SK-N-SH (cell line): ENCODE measurements at regions not wholly inside any gene's neighbourhood (a gene's known extent, or its start where the extent isn't known, plus 50 kb on each side); places are given as distances from the start of the nearest gene placed in this dataset.
A peak's percentile ranks its signal among the peaks of the same experiment; 100 is the strongest.
"Not testable (repeated sequence)": the region's sequence is repeated elsewhere in the genome, so short reads cannot be mapped to it uniquely, and the experiment has no call there.

ENCODE experiments used
- CTCF ChIA-PET: fragments of 300-600, 350-600 bp; formaldehyde crosslinking; extraction: SDS; loops from one replicate; lab custom pipeline; 2021; lab: Yijun Ruan, JAX
- POLR2A ChIA-PET: fragments of 350-600 bp; sonication (Branson Sonifier 250); formaldehyde crosslinking; extraction: SDS; loops from one replicate; lab custom pipeline; 2020; ENCODE audit warnings: antibody characterized with exemption, inconsistent platforms; lab: Yijun Ruan, JAX
- DNase-seq: peaks from one replicate; pipeline ENCODE4 v3.0.0; 2012
- H2AFZ ChIP-seq: fragments of 200-600 bp; sonication (generic); 2 replicates; pipeline ENCODE4 v1.8.1; 2016; ENCODE audit warnings: antibody characterized with exemption, mild to moderate bottlenecking, low read depth
- H3F3A ChIP-seq: fragments of 200-600 bp; sonication (generic); replicated peaks from 2 replicates; pipeline ENCODE3; 2016; ENCODE audit warnings: antibody characterized with exemption, mild to moderate bottlenecking; ENCODE audit not compliant: insufficient read depth
- H3K27ac ChIP-seq, 2 experiments: fragments of 200-500 bp in 1 of 2; fragments of 200-600 bp in 1 of 2; sonication (Bioruptor generic) in 1 of 2; sonication (generic), shearing (Covaris generic) in 1 of 2; 2 replicates each; pipeline versions ENCODE4 v1.5.1 to v1.6.1; 2014 to 2016; ENCODE audit warnings: low read depth in 2 of 2, inconsistent platforms in 1 of 2, low read length in 1 of 2, mild to moderate bottlenecking in 1 of 2, mixed read lengths in 1 of 2
- H3K27me3 ChIP-seq: fragments of 200-600 bp; sonication (generic), shearing (Covaris generic); 2 replicates; pipeline ENCODE4 v1.6.1; 2016; ENCODE audit warnings: mixed run types; ENCODE audit not compliant: insufficient read depth
- H3K36me3 ChIP-seq, 2 experiments: fragments of 200-500 bp in 1 of 2; fragments of 200-600 bp in 1 of 2; sonication (Bioruptor generic) in 1 of 2; sonication (generic) in 1 of 2; replicated peaks in 1 of 2; 2 replicates each; pipeline versions ENCODE3 to v1.5.1; 2014 to 2016; ENCODE audit warnings: low read length in 1 of 2, mild to moderate bottlenecking in 1 of 2; ENCODE audit not compliant: insufficient read depth in 2 of 2, control insufficient read depth in 1 of 2
- H3K4me1 ChIP-seq, 2 experiments: fragments of 200-500 bp in 1 of 2; fragments of 200-600 bp in 1 of 2; sonication (Bioruptor generic) in 1 of 2; sonication (generic), shearing (Covaris generic) in 1 of 2; 2 replicates each; pipeline versions ENCODE4 v1.5.1 to v1.6.1; 2014 to 2016; ENCODE audit warnings: low read depth in 1 of 2, low read length in 1 of 2, mixed run types in 1 of 2; ENCODE audit not compliant: insufficient read depth in 2 of 2, control insufficient read depth in 1 of 2
- H3K4me2 ChIP-seq: fragments of 200-600 bp; sonication (generic), shearing (Covaris generic); 2 replicates; pipeline ENCODE4 v1.6.1; 2017; ENCODE audit warnings: mixed run types
- H3K4me3 ChIP-seq, 2 experiments: fragments of 200-500 bp in 1 of 2; fragments of 200-600 bp in 1 of 2; sonication (Bioruptor generic) in 1 of 2; sonication (generic), shearing (Covaris generic) in 1 of 2; 2 replicates each; pipeline versions ENCODE4 v1.5.1 to v1.8.1; 2014 to 2016; ENCODE audit warnings: low read depth in 2 of 2, inconsistent platforms in 1 of 2, low read length in 1 of 2, mild to moderate bottlenecking in 1 of 2, mixed read lengths in 1 of 2, moderate library complexity in 1 of 2
- H3K79me2 ChIP-seq: fragments of 200-600 bp; sonication (generic); 2 replicates; pipeline ENCODE4 v1.8.1; 2017; ENCODE audit warnings: mild to moderate bottlenecking; ENCODE audit not compliant: insufficient read depth
- H3K9ac ChIP-seq: fragments of 200-600 bp; sonication (generic); 2 replicates; pipeline ENCODE4 v1.6.1; 2017; ENCODE audit warnings: mixed run types
- H3K9me2 ChIP-seq: fragments of 200-600 bp; sonication (generic); 2 replicates; pipeline ENCODE4 v1.6.1; 2017; ENCODE audit warnings: mixed run types
- H3K9me3 ChIP-seq: fragments of 200-600 bp; sonication (generic); 2 replicates; pipeline ENCODE4 v1.6.1; 2017; ENCODE audit warnings: mixed run types, mild to moderate bottlenecking, moderate library complexity
- H4K20me1 ChIP-seq: fragments of 200-600 bp; sonication (generic); 2 replicates; pipeline ENCODE4 v1.6.1; 2017; ENCODE audit warnings: mild to moderate bottlenecking, mixed run types; ENCODE audit not compliant: insufficient read depth
- CHD2 ChIP-seq: fragments of 150-350 bp; IDR thresholded peaks from 2 replicates; pipeline ENCODE4 v1.6.1; 2018; ENCODE audit warnings: low read length; ENCODE audit not compliant: partially characterized antibody
- ELF1 ChIP-seq: IDR thresholded peaks from 2 replicates; pipeline ENCODE4 v1.4.0; 2012
- EP300 ChIP-seq, 2 experiments: IDR thresholded peaks; 2 replicates each; pipeline versions ENCODE4 v1.4.0 to v1.6.1; 2012; ENCODE audit warnings: borderline replicate concordance in 1 of 2, low read depth in 1 of 2, low read length in 1 of 2
- FOSL2 ChIP-seq: IDR thresholded peaks from 2 replicates; pipeline ENCODE4 v1.4.0; 2012; ENCODE audit warnings: low read depth, mild to moderate bottlenecking, moderate library complexity, borderline replicate concordance
- FOXM1 ChIP-seq: IDR thresholded peaks from 2 replicates; pipeline ENCODE4 v1.4.0; 2012; ENCODE audit warnings: low read depth, mild to moderate bottlenecking
- JUND ChIP-seq: IDR thresholded peaks from 2 replicates; pipeline ENCODE4 v1.4.0; 2012
- MEF2A ChIP-seq: IDR thresholded peaks from 2 replicates; pipeline ENCODE4 v1.4.0; 2012; ENCODE audit warnings: low read depth, borderline replicate concordance
- NRF1 ChIP-seq: IDR thresholded peaks from 2 replicates; pipeline ENCODE4 v1.6.1; 2012; ENCODE audit warnings: low read depth, mild to moderate bottlenecking, low read length
- POLR2AphosphoS5 ChIP-seq: IDR thresholded peaks from 2 replicates; pipeline ENCODE4 v1.6.1; 2012; ENCODE audit warnings: low read depth, low read length
- RAD21 ChIP-seq: IDR thresholded peaks from 2 replicates; pipeline ENCODE4 v1.6.1; 2012; ENCODE audit warnings: mild to moderate bottlenecking, low read length
- RFX5 ChIP-seq: IDR thresholded peaks from 2 replicates; pipeline ENCODE4 v1.6.1; 2012; ENCODE audit warnings: mild to moderate bottlenecking, improper control_type of control experiment, low read length
- TAF1 ChIP-seq: IDR thresholded peaks from 2 replicates; pipeline ENCODE4 v1.6.1; 2012; ENCODE audit warnings: low read depth, mild to moderate bottlenecking, low read length, moderate library complexity, borderline replicate concordance
- TEAD4 ChIP-seq: IDR thresholded peaks from 2 replicates; pipeline ENCODE4 v1.4.0; 2012; ENCODE audit warnings: mild to moderate bottlenecking, borderline replicate concordance; ENCODE audit not compliant: insufficient read depth
- USF1 ChIP-seq: IDR thresholded peaks from 2 replicates; pipeline ENCODE4 v1.4.0; 2012; ENCODE audit warnings: low read depth, borderline replicate concordance
- USF2 ChIP-seq: fragments of 150-350 bp; IDR thresholded peaks from 2 replicates; pipeline ENCODE4 v1.6.1; 2017; ENCODE audit warnings: antibody characterized with exemption, low read length, low read depth, borderline replicate concordance
- WGBS: methylation state at CpG from one replicate; pipeline ENCODE4 v1.1.6; 2017; ENCODE audit warnings: low lambda C conversion rate; 5-methylcytosine and 5-hydroxymethylcytosine counted together

GRCh38 chr12:3421191-3421978 lies 69.6 kb upstream of the PRMT8 start:
- no peaks in the 10 kb centered on the region for H4K20me1 ChIP-seq
- TF ChIP-seq MEF2A (no peak), FOXM1 (no peak), RAD21 (no peak), RFX5 (no peak), POLR2AphosphoS5 (no peak), ELF1 (no peak), EP300 (IDR thresholded peaks at IDR 0.05; ENCODE audit: borderline replicate concordance in 1 of 2, low read depth in 1 of 2, low read length in 1 of 2) (no peak)
- DNase-seq: peak; percentile 33
- H3K27me3 ChIP-seq: peaks cover 5% of the 10 kb centered on the region
- H3K27ac ChIP-seq: no peak overlapping the region
- H3K36me3 ChIP-seq: no peaks in the 10 kb centered on the region
- 4% methylated on average over 13 of the region's 13 CpGs for WGBS
- POLR2A ChIA-PET: no interaction called here
- H3F3A ChIP-seq: no peaks in the 10 kb centered on the region
- peaks cover 0 to 3% of the 10 kb centered on the region in 2 experiments; a peak in 1 of 4 replicates for H3K4me1 ChIP-seq
- H3K9me3 ChIP-seq: no peaks in the 10 kb centered on the region
- H3K4me2 ChIP-seq: no peak overlapping the region
- no peak overlapping the region for H2AFZ ChIP-seq
- no peak overlapping the region for H3K4me3 ChIP-seq
- CTCF ChIA-PET: interaction anchor here (0.8 kb wide), 1 partner anchor 383 kb away, joined by 3 read pairs; no protein-coding TSS in a partner anchor
- no peaks in the 10 kb centered on the region for H3K9me2 ChIP-seq
- no peak overlapping the region for H3K9ac ChIP-seq
- H3K79me2 ChIP-seq: no peaks in the 10 kb centered on the region

- not testable (repeated sequence) for H3K9me3 ChIP-seq, H3K79me2 ChIP-seq, DNase-seq, H3K4me3 ChIP-seq, H3K27ac ChIP-seq, H3F3A ChIP-seq, H4K20me1 ChIP-seq, H3K9ac ChIP-seq, H3K27me3 ChIP-seq, H2AFZ ChIP-seq, H3K4me1 ChIP-seq, H3K4me2 ChIP-seq, H3K9me2 ChIP-seq, H3K36me3 ChIP-seq
- POLR2A ChIA-PET: interaction anchor here (0.6 kb wide), 1 partner anchor 67 kb away, joined by 4 read pairs; no protein-coding TSS in a partner anchor
- WGBS: 46% methylated on average over 7 of the region's 7 CpGs
- CTCF ChIA-PET: interaction anchor here (1.3 kb wide), 1 partner anchor 14 kb away, joined by 3 read pairs; no protein-coding TSS in a partner anchor
These were observed 66.2 kb upstream of the PRMT8 start for GRCh38 chr12:3424796-3425195.

- no peak for DNase-seq
- Histone ChIP-seq H3K9me2 (no peaks in the 10 kb centered on the region), H3K27me3 (no peaks in the 10 kb centered on the region), H3K36me3 (no peaks in the 10 kb centered on the region), H3K4me2 (no peak overlapping the region), H3K79me2 (no peaks in the 10 kb centered on the region), H3F3A (no peaks in the 10 kb centered on the region), H2AFZ (no peak overlapping the region), H3K27ac (no peak overlapping the region), H3K9me3 (no peaks in the 10 kb centered on the region), H4K20me1 (no peaks in the 10 kb centered on the region), H3K4me3 (no peak overlapping the region), H3K4me1 (no peaks in the 10 kb centered on the region), H3K9ac (no peak overlapping the region)
- ChIA-PET POLR2A (no interaction called here), CTCF (no interaction called here)
- no peak for TF ChIP-seq USF1
- no peak for TF ChIP-seq RAD21
- no peak for TF ChIP-seq CHD2
- no peak for TF ChIP-seq FOSL2
- no peak for TF ChIP-seq NRF1
- no peak for TF ChIP-seq TAF1
- TF ChIP-seq TEAD4: no peak
- no peak for TF ChIP-seq JUND
- TF ChIP-seq USF2: no peak
- no peak for TF ChIP-seq FOXM1
- WGBS: 27% methylated on average over 2 of the region's 2 CpGs
These were observed 63.0 kb upstream of the PRMT8 start for GRCh38 chr12:3427956-3428355.
